AG09319 (cell line): ENCODE measurements at regions not wholly inside any gene's neighbourhood (a gene's known extent, or its start where the extent isn't known, plus 50 kb on each side); places are given as distances from the start of the nearest gene placed in this dataset.

Experiments
- DNase-seq: peaks from one replicate; pipeline ENCODE4 v3.0.0-alpha.2; 2010; ENCODE audit warnings: low read depth; ENCODE audit errors: extremely low read depth
- CTCF ChIP-seq: IDR thresholded peaks from 2 replicates; pipeline ENCODE4 v1.5.1; 2011; ENCODE audit warnings: low read depth, mild to moderate bottlenecking, inconsistent platforms, low read length, moderate library complexity

- TF ChIP-seq CTCF: no peak
- DNase-seq: no peak
These were observed 1231.3 kb upstream of the ADGRL3 start for GRCh38 chr4:59968796-59969195.

GRCh38 chr4:59969909-59970308, 1230.2 kb upstream of the ADGRL3 start:
- DNase-seq: no peak
- no peak for TF ChIP-seq CTCF

GRCh38 chr4:59971952-59972351, 1228.2 kb upstream of the ADGRL3 start:
- no peak for TF ChIP-seq CTCF
- no peak for DNase-seq

- DNase-seq: no peak
- TF ChIP-seq CTCF: no peak
These were observed 1226.6 kb upstream of the ADGRL3 start for GRCh38 chr4:59973492-59973891.

GRCh38 chr4:59979061-59979460, 1221.1 kb upstream of the ADGRL3 start:
- DNase-seq: no peak
- no peak for TF ChIP-seq CTCF

GRCh38 chr4:59983852-59984251, 1216.3 kb upstream of the ADGRL3 start:
- TF ChIP-seq CTCF: no peak

GRCh38 chr4:59987289-59987688, 1212.8 kb upstream of the ADGRL3 start:
- TF ChIP-seq CTCF: no peak
- DNase-seq: no peak

More at GRCh38 chr4:59983852-59984251, 1216.3 kb upstream of the ADGRL3 start:
- no peak for DNase-seq
